Smooth muscle cell (in vitro differentiated cells): ENCODE measurements at regions not wholly inside any gene's neighbourhood (a gene's known extent, or its start where the extent isn't known, plus 50 kb on each side); places are given as distances from the start of the nearest gene placed in this dataset.

Experiments
- DNase-seq: peaks from one replicate; lab custom pipeline; 2025; ENCODE audit not compliant: unreplicated experiment; lab: John Stamatoyannopoulos, UW
- H2AFZ ChIP-seq: fragments of 200-600 bp; sonication (generic); 2 replicates; pipeline ENCODE4 v1.6.0; 2016; ENCODE audit warnings: antibody characterized with exemption, low read depth, mild to moderate bottlenecking
- H3F3A ChIP-seq: fragments of 200-600 bp; sonication (generic); 2 replicates; pipeline ENCODE4 v1.6.0; 2017; ENCODE audit warnings: antibody characterized with exemption, low read depth
- H3K27ac ChIP-seq: fragments of 200-600 bp; sonication (generic); 2 replicates; pipeline ENCODE4 v1.5.1; 2016; ENCODE audit warnings: low read depth, mild to moderate bottlenecking
- H3K27me3 ChIP-seq: fragments of 200-600 bp; sonication (generic); 2 replicates; pipeline ENCODE4 v1.6.1; 2016; ENCODE audit warnings: low read depth, mild to moderate bottlenecking
- H3K36me3 ChIP-seq: fragments of 200-600 bp; sonication (generic); 2 replicates; pipeline ENCODE4 v1.5.1; 2016; ENCODE audit warnings: low read depth
- H3K4me1 ChIP-seq: fragments of 200-600 bp; sonication (generic); 2 replicates; pipeline ENCODE4 v1.5.1; 2016; ENCODE audit warnings: low read depth
- H3K4me2 ChIP-seq: fragments of 200-600 bp; sonication (generic); 2 replicates; pipeline ENCODE4 v1.6.0; 2016; ENCODE audit warnings: mild to moderate bottlenecking
- H3K4me3 ChIP-seq: fragments of 200-600 bp; sonication (generic); 2 replicates; pipeline ENCODE4 v1.5.1; 2016; ENCODE audit warnings: mild to moderate bottlenecking
- H3K79me2 ChIP-seq: fragments of 200-600 bp; sonication (generic); 2 replicates; pipeline ENCODE4 v1.6.0; 2016; ENCODE audit warnings: low read depth, mild to moderate bottlenecking
- H3K9ac ChIP-seq: fragments of 200-600 bp; sonication (generic); 2 replicates; pipeline ENCODE4 v1.6.0; 2016; ENCODE audit warnings: low read depth
- H3K9me3 ChIP-seq: fragments of 200-600 bp; sonication (generic); replicated peaks from 2 replicates; pipeline ENCODE4 v1.5.1; 2016; ENCODE audit warnings: low read depth
- H4K20me1 ChIP-seq: fragments of 200-600 bp; sonication (generic); 2 replicates; pipeline ENCODE4 v1.6.0; 2016; ENCODE audit warnings: low read depth
- WGBS: methylation state at CpG from one replicate; pipeline ENCODE4 v1.1.7; 2016; ENCODE audit warnings: low lambda C conversion rate; 5-methylcytosine and 5-hydroxymethylcytosine counted together
- TF ChIP-seq, protein P1 (sequence below): fragments of 200-600 bp; sonication (generic); IDR thresholded peaks from 2 replicates; pipeline ENCODE4 v1.5.1; 2017; ENCODE audit warnings: borderline replicate concordance, mild to moderate bottlenecking, antibody characterized with exemption; ENCODE audit not compliant: insufficient read depth, poor library complexity, severe bottlenecking

DNA sequence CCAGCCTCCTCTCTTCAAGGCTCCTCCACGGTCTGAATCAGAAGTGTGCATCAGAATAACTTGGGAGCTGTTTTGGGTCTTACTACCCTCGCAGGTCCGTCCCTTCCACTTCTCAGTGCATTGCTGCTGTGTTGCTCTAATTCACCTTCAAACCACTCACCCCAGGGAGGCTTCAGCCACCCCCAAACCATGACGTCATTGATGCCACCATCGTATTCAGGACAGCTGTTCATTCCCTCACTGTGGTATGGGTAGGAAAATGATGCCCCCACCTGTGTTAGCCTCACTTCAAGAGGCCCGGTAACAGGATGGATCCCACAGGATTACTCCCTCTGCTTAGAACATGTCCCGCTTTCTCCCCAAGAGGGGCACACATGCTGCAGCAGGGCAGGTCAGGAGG, 1005.7 kb downstream of the UQCRFS1 start:
- no peaks in the 10 kb centered on the region for H4K20me1 ChIP-seq
- no peaks in the 10 kb centered on the region for H3K79me2 ChIP-seq
- H3K4me2 ChIP-seq = no peak overlapping the region
- 96% methylated on average over 7 of the region's 7 CpGs for WGBS
- H3K36me3 ChIP-seq = no peaks in the 10 kb centered on the region
- H3F3A ChIP-seq = no peaks in the 10 kb centered on the region
- no peak overlapping the region for H3K4me3 ChIP-seq
- no peaks in the 10 kb centered on the region for H3K4me1 ChIP-seq
- H3K9ac ChIP-seq = no peak overlapping the region
- no peak overlapping the region for H2AFZ ChIP-seq
- H3K9me3 ChIP-seq = no peaks in the 10 kb centered on the region
- no peak overlapping the region for H3K27ac ChIP-seq
- H3K27me3 ChIP-seq = peaks cover 4% of the 10 kb centered on the region
- TF ChIP-seq, protein P1, sequence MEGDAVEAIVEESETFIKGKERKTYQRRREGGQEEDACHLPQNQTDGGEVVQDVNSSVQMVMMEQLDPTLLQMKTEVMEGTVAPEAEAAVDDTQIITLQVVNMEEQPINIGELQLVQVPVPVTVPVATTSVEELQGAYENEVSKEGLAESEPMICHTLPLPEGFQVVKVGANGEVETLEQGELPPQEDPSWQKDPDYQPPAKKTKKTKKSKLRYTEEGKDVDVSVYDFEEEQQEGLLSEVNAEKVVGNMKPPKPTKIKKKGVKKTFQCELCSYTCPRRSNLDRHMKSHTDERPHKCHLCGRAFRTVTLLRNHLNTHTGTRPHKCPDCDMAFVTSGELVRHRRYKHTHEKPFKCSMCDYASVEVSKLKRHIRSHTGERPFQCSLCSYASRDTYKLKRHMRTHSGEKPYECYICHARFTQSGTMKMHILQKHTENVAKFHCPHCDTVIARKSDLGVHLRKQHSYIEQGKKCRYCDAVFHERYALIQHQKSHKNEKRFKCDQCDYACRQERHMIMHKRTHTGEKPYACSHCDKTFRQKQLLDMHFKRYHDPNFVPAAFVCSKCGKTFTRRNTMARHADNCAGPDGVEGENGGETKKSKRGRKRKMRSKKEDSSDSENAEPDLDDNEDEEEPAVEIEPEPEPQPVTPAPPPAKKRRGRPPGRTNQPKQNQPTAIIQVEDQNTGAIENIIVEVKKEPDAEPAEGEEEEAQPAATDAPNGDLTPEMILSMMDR = no peak
- no peak for DNase-seq

DNA sequence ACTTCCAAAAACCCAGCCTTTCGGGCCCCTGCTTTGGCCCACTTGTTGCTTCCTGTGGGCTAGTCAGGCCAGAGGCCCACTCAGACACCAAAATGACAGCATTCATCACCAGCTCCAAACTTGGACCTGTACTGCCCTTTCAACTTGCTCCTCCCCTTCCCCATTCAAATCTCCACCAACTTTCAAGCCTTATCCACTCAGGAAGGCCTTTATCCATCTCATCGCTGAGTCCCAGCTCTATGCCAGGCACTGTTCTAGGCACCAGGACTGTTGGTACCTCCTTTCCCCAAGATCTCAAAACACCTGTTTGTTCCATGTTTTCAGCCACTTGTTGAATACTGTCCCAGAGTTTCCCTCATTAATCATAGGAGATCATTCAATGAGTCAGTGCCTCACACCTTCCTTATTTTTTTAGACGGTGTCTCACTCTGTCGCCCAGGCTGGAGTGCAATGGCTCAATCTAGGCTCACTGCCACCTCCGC, 1011.4 kb downstream of the UQCRFS1 start:
- no peak overlapping the region for H2AFZ ChIP-seq
- H3K79me2 ChIP-seq = no peaks in the 10 kb centered on the region
- TF ChIP-seq, protein P1 = no peak
- no peaks in the 10 kb centered on the region for H4K20me1 ChIP-seq
- H3F3A ChIP-seq = no peaks in the 10 kb centered on the region
- DNase-seq = no peak
- H3K27me3 ChIP-seq = no peaks in the 10 kb centered on the region
- H3K4me3 ChIP-seq = no peak overlapping the region
- H3K9me3 ChIP-seq = no peaks in the 10 kb centered on the region
- WGBS = 96% methylated on average over 5 of the region's 5 CpGs
- H3K9ac ChIP-seq = no peak overlapping the region
- no peaks in the 10 kb centered on the region for H3K4me1 ChIP-seq
- no peak overlapping the region for H3K27ac ChIP-seq
- no peaks in the 10 kb centered on the region for H3K36me3 ChIP-seq
- H3K4me2 ChIP-seq = no peak overlapping the region

DNA sequence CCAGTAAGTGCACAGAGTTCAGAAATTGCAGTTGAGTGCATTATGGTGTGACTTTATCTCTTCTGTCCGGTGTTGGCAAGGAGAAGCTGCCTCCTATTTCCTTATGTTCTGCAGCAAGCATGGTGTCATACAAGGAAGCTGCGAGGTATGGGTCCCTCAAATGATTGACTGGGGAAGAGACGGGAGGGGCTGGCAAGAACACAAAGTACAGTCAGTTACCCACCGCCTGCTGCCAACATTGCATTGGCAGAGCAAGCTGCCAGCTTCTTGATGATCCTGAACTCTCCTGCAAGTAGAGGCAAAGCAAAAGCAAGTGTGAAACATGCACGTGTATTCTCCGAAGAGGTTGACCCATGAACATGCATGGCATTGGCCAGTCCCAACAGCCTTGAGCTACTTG, 1013.6 kb downstream of the UQCRFS1 start:
- Histone ChIP-seq H3K36me3 (no peaks in the 10 kb centered on the region), H3K4me2 (no peak overlapping the region), H3K27me3 (no peaks in the 10 kb centered on the region), H3K9ac (no peak overlapping the region), H3K9me3 (no peaks in the 10 kb centered on the region), H3K4me1 (no peaks in the 10 kb centered on the region), H2AFZ (no peak overlapping the region), H3K79me2 (no peaks in the 10 kb centered on the region), H3F3A (no peaks in the 10 kb centered on the region), H4K20me1 (no peaks in the 10 kb centered on the region), H3K27ac (no peak overlapping the region), H3K4me3 (no peak overlapping the region)
- WGBS = 96% methylated on average over 6 of the region's 6 CpGs
- DNase-seq = no peak
- TF ChIP-seq, protein P1 = no peak

DNA sequence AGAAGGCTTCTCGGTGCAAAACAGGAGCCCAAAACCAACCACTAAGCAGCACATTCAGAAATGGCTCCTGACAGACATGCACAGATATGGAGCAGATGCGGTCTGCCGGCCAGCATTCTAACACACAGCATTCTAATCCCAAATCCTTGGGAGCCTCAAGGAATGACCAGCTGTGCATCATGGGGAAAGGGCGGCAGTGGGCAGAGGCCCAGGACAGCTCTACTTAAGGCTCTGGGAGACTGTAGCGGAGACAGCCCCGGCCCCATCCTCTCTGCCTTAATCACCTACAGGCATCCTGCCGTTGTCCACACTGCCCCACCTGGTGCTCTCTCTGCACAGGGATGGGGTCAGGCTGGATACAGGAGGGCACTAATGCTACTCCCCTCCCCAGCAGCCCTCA, 1016.0 kb downstream of the UQCRFS1 start:
- no peak overlapping the region for H3K27ac ChIP-seq

More for the DNA sequence above, 1016.0 kb downstream of the UQCRFS1 start:
- Histone ChIP-seq H3K4me1 (no peaks in the 10 kb centered on the region), H3K79me2 (no peaks in the 10 kb centered on the region), H3K27me3 (no peaks in the 10 kb centered on the region), H3K4me3 (no peak overlapping the region), H3F3A (no peaks in the 10 kb centered on the region), H4K20me1 (no peaks in the 10 kb centered on the region), H3K36me3 (no peaks in the 10 kb centered on the region), H3K9ac (no peak overlapping the region), H2AFZ (no peak overlapping the region), H3K9me3 (no peaks in the 10 kb centered on the region), H3K4me2 (no peak overlapping the region)
- no peak for DNase-seq
- 64% methylated on average over 7 of the region's 7 CpGs for WGBS
- TF ChIP-seq, protein P1 = no peak
